Gastroesophageal sphincter (tissue), 4 donors: ENCODE measurements at regions not wholly inside any gene's neighbourhood (a gene's known extent, or its start where the extent isn't known, plus 50 kb on each side); places are given as distances from the start of the nearest gene placed in this dataset.

Experiments
- ATAC-seq: fragments of 150-250 bp; one replicate; pipeline ENCODE4 v1.9.1; 2016; ENCODE audit warnings: mild to moderate bottlenecking, moderate library complexity
- H3K27ac ChIP-seq, 4 donors: fragments of 200-600 bp; sonication (generic) in 3 of 4; 1 replicate in 3 of 4; 2 replicates in 1 of 4; pipeline ENCODE4 v1.5.1; 2016 to 2019
- H3K27me3 ChIP-seq: fragments of 200-600 bp; sonication (generic); one replicate; pipeline ENCODE4 v1.5.1; 2019
- H3K36me3 ChIP-seq, 2 donors: fragments of 200-600 bp; sonication (generic); one replicate each; pipeline ENCODE4 v1.5.1; 2019; ENCODE audit warnings: control low read depth in 1 of 2
- H3K4me1 ChIP-seq, 3 donors: fragments of 200-600 bp; sonication (generic); 1 replicate in 2 of 3; 2 replicates in 1 of 3; pipeline ENCODE4 v1.5.1; 2016 to 2019; ENCODE audit warnings: control low read depth in 2 of 3
- H3K4me3 ChIP-seq, 2 donors: fragments of 200-600 bp; sonication (generic); one replicate each; pipeline ENCODE4 v1.5.1; 2019; ENCODE audit warnings: mild to moderate bottlenecking in 1 of 2, moderate library complexity in 1 of 2
- H3K9me3 ChIP-seq, 3 donors: fragments of 200-600 bp; sonication (generic); one replicate each; pipeline ENCODE4 v1.5.1; 2017 to 2019; ENCODE audit warnings: control low read depth in 2 of 3
- EP300 ChIP-seq: sonication (generic); formaldehyde crosslinking; IDR thresholded peaks from one replicate; pipeline ENCODE4 v1.6.1; 2017; ENCODE audit warnings: antibody characterized with exemption, mild to moderate bottlenecking
- POLR2A ChIP-seq, 2 donors: fragments of 450-650 bp; IDR thresholded peaks; one replicate each; pipeline ENCODE4 v1.6.1; 2017; ENCODE audit warnings: antibody characterized with exemption in 2 of 2, mild to moderate bottlenecking in 2 of 2, moderate library complexity in 1 of 2
- POLR2AphosphoS5 ChIP-seq: sonication (generic); formaldehyde crosslinking; IDR thresholded peaks from one replicate; pipeline ENCODE4 v1.6.1; 2017; ENCODE audit warnings: antibody characterized with exemption
- WGBS, 2 donors: methylation state at CpG; one replicate each; pipeline ENCODE4 v1.1.5; 2018; ENCODE audit warnings: low coverage in 1 of 2; 5-methylcytosine and 5-hydroxymethylcytosine counted together
- TF ChIP-seq, protein P1 (sequence below), 4 experiments: fragments of 200-600 bp in 2 of 4; fragments of 450-650 bp in 2 of 4; sonication (generic) in 1 of 4; IDR thresholded peaks; one replicate each; pipeline ENCODE4 v1.5.1; 2017 to 2019; ENCODE audit warnings: antibody characterized with exemption in 4 of 4, mild to moderate bottlenecking in 2 of 4, moderate library complexity in 2 of 4

DNA sequence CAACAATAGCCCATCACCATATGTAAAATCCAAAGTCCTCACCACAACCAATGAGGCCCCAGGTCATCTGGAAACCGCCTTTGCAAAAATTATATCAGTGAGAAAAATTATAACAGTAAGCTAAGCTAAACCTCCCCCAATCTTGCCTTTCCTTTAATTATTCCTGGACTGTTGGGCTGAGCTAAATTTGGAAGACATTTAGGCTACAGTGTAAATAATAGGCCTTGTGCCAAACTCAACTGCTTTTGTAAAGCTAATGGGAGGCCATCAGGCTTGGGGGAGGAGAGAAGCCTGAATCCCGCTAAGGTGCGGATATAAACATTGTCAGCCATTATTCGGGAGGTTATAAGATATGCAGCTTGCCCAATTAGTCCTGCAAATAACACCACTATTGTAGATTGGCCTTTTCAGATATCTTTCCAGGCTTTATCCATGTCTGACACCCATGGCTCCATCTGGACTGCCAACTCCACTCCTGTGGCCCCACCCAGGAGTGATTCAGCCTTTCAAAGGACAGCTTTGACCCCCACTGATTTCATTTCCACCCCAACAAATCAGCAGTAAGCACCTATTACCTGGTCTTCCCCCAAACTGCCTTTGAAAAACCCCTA lies 53.0 kb upstream of the CA12 start:
- TF ChIP-seq POLR2AphosphoS5 = no peak
- TF ChIP-seq, protein P1, sequence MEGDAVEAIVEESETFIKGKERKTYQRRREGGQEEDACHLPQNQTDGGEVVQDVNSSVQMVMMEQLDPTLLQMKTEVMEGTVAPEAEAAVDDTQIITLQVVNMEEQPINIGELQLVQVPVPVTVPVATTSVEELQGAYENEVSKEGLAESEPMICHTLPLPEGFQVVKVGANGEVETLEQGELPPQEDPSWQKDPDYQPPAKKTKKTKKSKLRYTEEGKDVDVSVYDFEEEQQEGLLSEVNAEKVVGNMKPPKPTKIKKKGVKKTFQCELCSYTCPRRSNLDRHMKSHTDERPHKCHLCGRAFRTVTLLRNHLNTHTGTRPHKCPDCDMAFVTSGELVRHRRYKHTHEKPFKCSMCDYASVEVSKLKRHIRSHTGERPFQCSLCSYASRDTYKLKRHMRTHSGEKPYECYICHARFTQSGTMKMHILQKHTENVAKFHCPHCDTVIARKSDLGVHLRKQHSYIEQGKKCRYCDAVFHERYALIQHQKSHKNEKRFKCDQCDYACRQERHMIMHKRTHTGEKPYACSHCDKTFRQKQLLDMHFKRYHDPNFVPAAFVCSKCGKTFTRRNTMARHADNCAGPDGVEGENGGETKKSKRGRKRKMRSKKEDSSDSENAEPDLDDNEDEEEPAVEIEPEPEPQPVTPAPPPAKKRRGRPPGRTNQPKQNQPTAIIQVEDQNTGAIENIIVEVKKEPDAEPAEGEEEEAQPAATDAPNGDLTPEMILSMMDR (IDR thresholded peaks at IDR 0.05) = no peak
- no peak for TF ChIP-seq POLR2A (IDR thresholded peaks at IDR 0.05)
- no peak for TF ChIP-seq EP300
- H3K4me1 ChIP-seq = peaks cover 3 to 56% (median 13%) of the 10 kb centered on the region in 3 donors
- no peak overlapping the region for H3K4me3 ChIP-seq
- WGBS, 2 donors = 40 to 53% methylated on average over 4 of the region's 4 CpGs
- H3K27me3 ChIP-seq = no peaks in the 10 kb centered on the region
- H3K9me3 ChIP-seq = no peaks in the 10 kb centered on the region
- no peak for ATAC-seq
- no peak overlapping the region for H3K27ac ChIP-seq
- H3K36me3 ChIP-seq = no peaks in the 10 kb centered on the region

DNA sequence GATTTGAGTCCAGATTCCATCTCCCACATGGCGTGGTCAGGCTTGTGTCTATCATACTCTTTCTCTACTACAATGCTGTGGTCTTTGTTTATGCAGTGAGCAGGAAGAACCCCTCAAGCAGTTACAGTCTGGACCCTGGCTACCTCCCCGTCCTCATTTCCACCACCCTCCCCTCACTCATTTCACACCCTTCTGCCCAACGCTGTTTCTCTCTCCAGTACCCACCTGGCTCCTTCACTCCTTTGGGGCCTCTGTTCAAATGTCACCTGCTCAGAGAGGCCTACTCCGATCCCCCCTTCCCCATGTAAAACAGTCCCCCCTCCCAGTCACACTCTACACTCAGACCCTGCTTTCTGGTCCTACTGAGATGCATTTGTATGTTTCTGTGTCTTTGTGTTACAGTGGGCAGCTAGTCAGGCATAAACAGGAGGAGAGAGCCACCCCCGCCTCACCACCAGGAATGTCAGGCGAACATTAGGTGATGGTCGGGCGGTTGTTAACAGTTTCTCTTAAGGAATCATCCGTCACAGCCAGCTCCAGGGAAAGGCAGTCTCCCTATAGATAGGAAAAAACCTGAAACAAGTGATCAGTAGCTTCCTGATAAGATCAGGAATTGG lies 53.7 kb upstream of the CA12 start:
- WGBS, 2 donors = 92 to 100% methylated on average over 6 to 8 of the region's 9 CpGs
- H3K36me3 ChIP-seq = no peaks in the 10 kb centered on the region
- H3K4me1 ChIP-seq = peaks cover 3 to 56% (median 13%) of the 10 kb centered on the region in 3 donors
- H3K9me3 ChIP-seq = no peaks in the 10 kb centered on the region
- TF ChIP-seq EP300 (no peak), POLR2A (IDR thresholded peaks at IDR 0.05) (no peak), POLR2AphosphoS5 (no peak)
- TF ChIP-seq, protein P1 (IDR thresholded peaks at IDR 0.05) = no peak
- no peak for ATAC-seq
- no peaks in the 10 kb centered on the region for H3K27me3 ChIP-seq
- H3K4me3 ChIP-seq = no peak overlapping the region
- no peak overlapping the region for H3K27ac ChIP-seq

GRCh38 chr15:63436341-63436740 lies 54.7 kb upstream of the CA12 start:
- no peaks in the 10 kb centered on the region for H3K9me3 ChIP-seq
- peak overlapping the region in 3 of 4 donors; percentile 15 to 73 (median 69) for H3K27ac ChIP-seq
- TF ChIP-seq POLR2A (IDR thresholded peaks at IDR 0.05) = no peak
- TF ChIP-seq EP300 = no peak
- TF ChIP-seq, protein P1 (IDR thresholded peaks at IDR 0.05) = no peak
- no peak for TF ChIP-seq POLR2AphosphoS5
- H3K4me3 ChIP-seq = no peak overlapping the region
- no peak for ATAC-seq
- WGBS, 2 donors = 100% methylated on average over 1 of the region's 2 CpGs; no CpG with 5 or more reads in 1 of the 2 donors
- no peaks in the 10 kb centered on the region for H3K36me3 ChIP-seq
- H3K27me3 ChIP-seq = no peaks in the 10 kb centered on the region
- H3K4me1 ChIP-seq = peaks cover 3 to 55% (median 13%) of the 10 kb centered on the region in 3 donors

- 0% methylated on average over 1 to 2 of the region's 3 CpGs for whole genome bisulfite sequencing, 2 donors
- peak; percentile 74 for ATAC-seq
Measured at GRCh38 chr15:63436872-63437375, 55.3 kb upstream of the CA12 start.

More at GRCh38 chr15:63436872-63437375, 55.3 kb upstream of the CA12 start:
- peaks cover 3 to 49% (median 13%) of the 10 kb centered on the region in 3 donors for H3K4me1 ChIP-seq
- H3K27me3 ChIP-seq = no peaks in the 10 kb centered on the region
- no peak overlapping the region for H3K4me3 ChIP-seq
- no peaks in the 10 kb centered on the region for H3K9me3 ChIP-seq
- H3K27ac ChIP-seq = peak overlapping the region in 3 of 4 donors; percentile 15 to 73 (median 69)
- H3K36me3 ChIP-seq = no peaks in the 10 kb centered on the region
- TF ChIP-seq, protein P1 (IDR thresholded peaks at IDR 0.05) = no peak
- no peak for TF ChIP-seq POLR2A (IDR thresholded peaks at IDR 0.05)
- no peak for TF ChIP-seq POLR2AphosphoS5
- no peak for TF ChIP-seq EP300
